ENCODE measurements at regions not wholly inside any gene's neighbourhood (a gene's known extent, or its start where the extent isn't known, plus 50 kb on each side); places are given as distances from the start of the nearest gene placed in this dataset.
"Not testable (repeated sequence)": the region's sequence is repeated elsewhere in the genome, so short reads cannot be mapped to it uniquely, and the experiment has no call there.

GRCh38 chr16:64278196-64278595, 843.7 kb downstream of the CDH11 start:
- no peaks in the 10 kb centered on the region for H3K27me3 Mint-ChIP-seq

GRCh38 chr16:64276646-64277045, 845.2 kb downstream of the CDH11 start:
- no peaks in the 10 kb centered on the region for H3K4me1 ChIP-seq (ENCODE audit: insufficient read depth, low read length)
- H3K36me3 ChIP-seq (ENCODE audit: insufficient read depth, low read length): no peaks in the 10 kb centered on the region
- CTCF ChIA-PET: no interaction called here
- H3K4me3 ChIP-seq (ENCODE audit: low read length): no peak overlapping the region
- H3K27ac ChIP-seq (ENCODE audit: low read depth, low read length): no peak overlapping the region
- no peaks in the 10 kb centered on the region for H3K4me1 Mint-ChIP-seq
- H3K36me3 Mint-ChIP-seq: no peaks in the 10 kb centered on the region
- H3K9me3 ChIP-seq (ENCODE audit: low read length): no peaks in the 10 kb centered on the region
- no peak overlapping the region for H3K27ac Mint-ChIP-seq
- no peak for DNase-seq
- peaks cover 8 to 62% (median 11%) of the 10 kb centered on the region in 5 donors for H3K9me3 Mint-ChIP-seq
- H3K4me3 Mint-ChIP-seq: no peak overlapping the region
- POLR2A ChIA-PET: no interaction called here
- no peaks in the 10 kb centered on the region for H3K27me3 ChIP-seq (ENCODE audit: insufficient read depth, low read length, poor library complexity, severe bottlenecking)
- no peaks in the 10 kb centered on the region for H3K27me3 Mint-ChIP-seq

More at GRCh38 chr16:64278196-64278595, 843.7 kb downstream of the CDH11 start:
- no peaks in the 10 kb centered on the region for H3K9me3 ChIP-seq (ENCODE audit: low read length)
- peaks cover 3 to 55% (median 9%) of the 10 kb centered on the region in 5 donors for H3K9me3 Mint-ChIP-seq
- no peak overlapping the region for H3K4me3 Mint-ChIP-seq
- no peaks in the 10 kb centered on the region for H3K27me3 ChIP-seq (ENCODE audit: insufficient read depth, low read length, poor library complexity, severe bottlenecking)
- DNase-seq: no peak
- H3K4me1 Mint-ChIP-seq: no peaks in the 10 kb centered on the region
- H3K27ac Mint-ChIP-seq: no peak overlapping the region
- H3K4me3 ChIP-seq (ENCODE audit: low read length): no peak overlapping the region
- no peaks in the 10 kb centered on the region for H3K4me1 ChIP-seq (ENCODE audit: insufficient read depth, low read length)
- ChIA-PET CTCF (no interaction called here), POLR2A (no interaction called here)
- no peaks in the 10 kb centered on the region for H3K36me3 Mint-ChIP-seq
- no peak overlapping the region for H3K27ac ChIP-seq (ENCODE audit: low read depth, low read length)
- no peaks in the 10 kb centered on the region for H3K36me3 ChIP-seq (ENCODE audit: insufficient read depth, low read length)

- Histone ChIP-seq H3K27me3 (ENCODE audit: insufficient read depth, low read length, poor library complexity, severe bottlenecking) (no peaks in the 10 kb centered on the region), H3K4me3 (ENCODE audit: low read length) (no peak overlapping the region), H3K27ac (ENCODE audit: low read depth, low read length) (no peak overlapping the region), H3K4me1 (ENCODE audit: insufficient read depth, low read length) (no peaks in the 10 kb centered on the region), H3K9me3 (ENCODE audit: low read length) (no peaks in the 10 kb centered on the region), H3K36me3 (ENCODE audit: insufficient read depth, low read length) (no peaks in the 10 kb centered on the region)
- no peak for DNase-seq
- Mint-ChIP-seq H3K36me3 (no peaks in the 10 kb centered on the region), H3K4me1 (no peaks in the 10 kb centered on the region), H3K9me3 (peaks cover 5 to 48% (median 14%) of the 10 kb centered on the region in 5 donors), H3K4me3 (no peak overlapping the region), H3K27me3 (no peaks in the 10 kb centered on the region), H3K27ac (no peak overlapping the region)
- CTCF ChIA-PET: no interaction called here
- POLR2A ChIA-PET: no interaction called here
These were observed 849.8 kb downstream of the CDH11 start for GRCh38 chr16:64272028-64272427.

GRCh38 chr16:64269756-64270155, 852.1 kb downstream of the CDH11 start:
- Mint-ChIP-seq H3K9me3 (peaks cover 10 to 40% (median 15%) of the 10 kb centered on the region in 5 donors), H3K27ac (no peak overlapping the region), H3K27me3 (no peaks in the 10 kb centered on the region), H3K36me3 (no peaks in the 10 kb centered on the region), H3K4me3 (no peak overlapping the region), H3K4me1 (no peaks in the 10 kb centered on the region)
- Histone ChIP-seq H3K36me3 (ENCODE audit: insufficient read depth, low read length) (no peaks in the 10 kb centered on the region), H3K4me1 (ENCODE audit: insufficient read depth, low read length) (no peaks in the 10 kb centered on the region), H3K27ac (ENCODE audit: low read depth, low read length) (no peak overlapping the region), H3K4me3 (ENCODE audit: low read length) (no peak overlapping the region), H3K9me3 (ENCODE audit: low read length) (no peaks in the 10 kb centered on the region), H3K27me3 (ENCODE audit: insufficient read depth, low read length, poor library complexity, severe bottlenecking) (no peaks in the 10 kb centered on the region)
- no peak for DNase-seq
- ChIA-PET CTCF (no interaction called here), POLR2A (no interaction called here)

GRCh38 chr16:64265756-64266155, 856.1 kb downstream of the CDH11 start:
- H3K4me3 Mint-ChIP-seq: no peak overlapping the region
- CTCF ChIA-PET: no interaction called here

GRCh38 chr16:64260631-64261401, 861.0 kb downstream of the CDH11 start:
- H3K36me3 ChIP-seq (ENCODE audit: insufficient read depth, low read length); H3K4me1 ChIP-seq (ENCODE audit: insufficient read depth, low read length); DNase-seq; H3K36me3 Mint-ChIP-seq; CTCF ChIA-PET; H3K27me3 Mint-ChIP-seq; POLR2A ChIA-PET; H3K9me3 ChIP-seq (ENCODE audit: low read length); H3K4me1 Mint-ChIP-seq; H3K27ac Mint-ChIP-seq; H3K4me3 Mint-ChIP-seq; H3K4me3 ChIP-seq (ENCODE audit: low read length); H3K27me3 ChIP-seq (ENCODE audit: insufficient read depth, low read length, poor library complexity, severe bottlenecking); H3K27ac ChIP-seq (ENCODE audit: low read depth, low read length): not testable (repeated sequence)
- H3K9me3 Mint-ChIP-seq: peaks cover 9 to 43% (median 22%) of the 10 kb centered on the region in 5 donors

More at GRCh38 chr16:64265756-64266155, 856.1 kb downstream of the CDH11 start:
- H3K27ac ChIP-seq (ENCODE audit: low read depth, low read length): no peak overlapping the region
- H3K36me3 Mint-ChIP-seq: no peaks in the 10 kb centered on the region
- POLR2A ChIA-PET: no interaction called here
- H3K27ac Mint-ChIP-seq: no peak overlapping the region
- DNase-seq: no peak
- no peak overlapping the region for H3K4me3 ChIP-seq (ENCODE audit: low read length)
- peaks cover 13 to 38% (median 15%) of the 10 kb centered on the region in 5 donors for H3K9me3 Mint-ChIP-seq
- no peaks in the 10 kb centered on the region for H3K9me3 ChIP-seq (ENCODE audit: low read length)
- H3K4me1 ChIP-seq (ENCODE audit: insufficient read depth, low read length): no peaks in the 10 kb centered on the region
- no peaks in the 10 kb centered on the region for H3K36me3 ChIP-seq (ENCODE audit: insufficient read depth, low read length)
- no peaks in the 10 kb centered on the region for H3K27me3 ChIP-seq (ENCODE audit: insufficient read depth, low read length, poor library complexity, severe bottlenecking)
- H3K27me3 Mint-ChIP-seq: no peaks in the 10 kb centered on the region
- H3K4me1 Mint-ChIP-seq: no peaks in the 10 kb centered on the region

GRCh38 chr16:64254443-64255367, 867.2 kb downstream of the CDH11 start:
- no peaks in the 10 kb centered on the region for H3K36me3 ChIP-seq (ENCODE audit: insufficient read depth, low read length)
- peaks cover 8 to 29% (median 19%) of the 10 kb centered on the region in 5 donors for H3K9me3 Mint-ChIP-seq
- CTCF ChIA-PET: no interaction called here

GRCh38 chr16:64253525-64253924, 868.3 kb downstream of the CDH11 start:
- H3K4me3 Mint-ChIP-seq: no peak overlapping the region
- H3K27ac Mint-ChIP-seq: no peak overlapping the region
- no peak overlapping the region for H3K4me3 ChIP-seq (ENCODE audit: low read length)
- no peak for DNase-seq
- H3K4me1 Mint-ChIP-seq: no peaks in the 10 kb centered on the region
- H3K27me3 Mint-ChIP-seq: no peaks in the 10 kb centered on the region
- ChIA-PET POLR2A (no interaction called here), CTCF (interaction anchor here (0.6 kb wide), 1 partner anchor 9 kb away, joined by 4 read pairs; no protein-coding TSS in a partner anchor)
- H3K27me3 ChIP-seq (ENCODE audit: insufficient read depth, low read length, poor library complexity, severe bottlenecking): no peaks in the 10 kb centered on the region
- H3K9me3 Mint-ChIP-seq: peaks cover 8 to 29% (median 14%) of the 10 kb centered on the region in 5 donors
- no peak overlapping the region for H3K27ac ChIP-seq (ENCODE audit: low read depth, low read length)
- no peaks in the 10 kb centered on the region for H3K36me3 ChIP-seq (ENCODE audit: insufficient read depth, low read length)
- H3K9me3 ChIP-seq (ENCODE audit: low read length): no peaks in the 10 kb centered on the region
- H3K36me3 Mint-ChIP-seq: no peaks in the 10 kb centered on the region
- H3K4me1 ChIP-seq (ENCODE audit: insufficient read depth, low read length): no peaks in the 10 kb centered on the region

More at GRCh38 chr16:64254443-64255367, 867.2 kb downstream of the CDH11 start:
- H3K27me3 Mint-ChIP-seq: no peaks in the 10 kb centered on the region
- POLR2A ChIA-PET: no interaction called here
- Histone ChIP-seq H3K27me3 (ENCODE audit: insufficient read depth, low read length, poor library complexity, severe bottlenecking) (no peaks in the 10 kb centered on the region), H3K9me3 (ENCODE audit: low read length) (no peaks in the 10 kb centered on the region), H3K4me1 (ENCODE audit: insufficient read depth, low read length) (no peaks in the 10 kb centered on the region), H3K4me3 (ENCODE audit: low read length) (no peak overlapping the region), H3K27ac (ENCODE audit: low read depth, low read length) (no peak overlapping the region)
- no peaks in the 10 kb centered on the region for H3K4me1 Mint-ChIP-seq
- DNase-seq: no peak
- H3K27ac Mint-ChIP-seq: no peak overlapping the region
- no peak overlapping the region for H3K4me3 Mint-ChIP-seq
- H3K36me3 Mint-ChIP-seq: no peaks in the 10 kb centered on the region

All from CD8-positive, alpha-beta memory T cell (primary cell).